ENCODE measurements at regions not wholly inside any gene's neighbourhood (a gene's known extent, or its start where the extent isn't known, plus 50 kb on each side); places are given as distances from the start of the nearest gene placed in this dataset.

DNA sequence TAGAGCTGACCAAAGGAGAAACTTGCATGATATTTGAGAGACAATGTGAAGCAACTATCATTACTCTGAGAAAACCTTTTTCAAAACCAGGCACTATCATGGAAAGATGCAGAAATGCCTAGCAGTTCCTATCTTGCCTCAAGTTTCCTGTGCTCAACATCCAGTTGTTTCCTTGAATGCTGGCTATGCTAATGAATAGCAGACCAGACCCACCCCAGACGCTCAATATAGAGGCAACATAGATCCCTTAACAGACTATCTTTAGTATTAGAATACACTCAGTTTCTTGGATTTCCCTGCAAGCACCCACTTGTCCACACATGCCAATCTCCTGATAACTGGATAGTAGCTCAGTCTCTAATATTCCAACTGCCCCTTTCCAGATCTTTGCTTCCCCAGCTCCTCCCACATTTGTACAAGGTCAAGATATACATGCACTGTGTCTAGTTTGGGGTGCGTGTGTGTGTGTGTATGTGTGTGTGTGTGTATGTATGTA is 93.3 kb upstream of the PCSK5 start:
- Histone ChIP-seq H3K4ac (ENCODE audit: low read depth, low read length) (no peak overlapping the region), H4K91ac (ENCODE audit: insufficient read depth, low read depth, low read length) (no peak overlapping the region), H3K79me1 (ENCODE audit: low read depth in 1 of 2, low read length in 2 of 2) (no peaks in the 10 kb centered on the region), H3K23ac (ENCODE audit: low read depth, low read length) (no peak overlapping the region), H3K9me3 (ENCODE audit: control insufficient read depth, insufficient read depth, low read length) (no peaks in the 10 kb centered on the region), H3K27me3 (ENCODE audit: control insufficient read depth, insufficient read depth, low read length) (no peaks in the 10 kb centered on the region), H2AFZ (replicated peaks; ENCODE audit: low read length, poor library complexity) (no peak overlapping the region), H4K20me1 (ENCODE audit: insufficient read depth, low read length) (no peaks in the 10 kb centered on the region), H2BK15ac (ENCODE audit: low read depth, low read length) (no peak overlapping the region), H3K4me3 (ENCODE audit: insufficient read depth, low read depth, low read length) (no peak overlapping the region), H2BK5ac (ENCODE audit: low read depth, low read length, poor library complexity, severe bottlenecking) (no peak overlapping the region), H3K14ac (replicated peaks; ENCODE audit: low read depth, low read length) (no peak overlapping the region), H3K9ac (ENCODE audit: low read depth, low read length) (no peak overlapping the region), H3K56ac (ENCODE audit: extremely low read depth, insufficient read depth, low read length) (no peak overlapping the region), H3K4me2 (ENCODE audit: low read depth, low read length) (no peak overlapping the region), H2AK9ac (replicated peaks; ENCODE audit: low read depth, low read length, poor library complexity) (no peak overlapping the region), H2BK120ac (ENCODE audit: low read depth, low read length) (no peak overlapping the region), H4K8ac (ENCODE audit: low read depth in 2 of 2, low read length in 2 of 2) (no peak overlapping the region), H3K9me1 (ENCODE audit: insufficient read depth, low read length) (no peaks in the 10 kb centered on the region), H4K5ac (ENCODE audit: low read depth, low read length) (no peak overlapping the region), H3K27ac (ENCODE audit: insufficient read depth, low read length) (no peak overlapping the region), H2BK20ac (ENCODE audit: low read depth, low read length) (no peak overlapping the region), H3K18ac (ENCODE audit: low read depth, low read length) (no peak overlapping the region), H2AK5ac (ENCODE audit: low read depth, low read length) (no peak overlapping the region), H3K4me1 (ENCODE audit: control insufficient read depth, insufficient read depth, low read length) (no peaks in the 10 kb centered on the region), H3K36me3 (ENCODE audit: control insufficient read depth, insufficient read depth, low read length) (no peaks in the 10 kb centered on the region)
- CTCF ChIA-PET, result no interaction called here
- 29% methylated on average over 1 of the region's 2 CpGs; no CpG with 5 or more reads in 1 of the 2 experiments for WGBS, 2 experiments (ENCODE audit: extremely low coverage in 2 of 2, insufficient read length in 1 of 2)
- POLR2A ChIA-PET (ENCODE audit: unreplicated experiment), result no interaction called here
- dilution Hi-C loops (cut with HindIII; ENCODE audit: low sequenced_read_pairs, unreplicated experiment) (no loop called here), in situ Hi-C loops (cut with MboI; ENCODE audit: low sequenced_read_pairs) (no loop called here), intact Hi-C loops (cut with micrococcal nuclease) (no loop called here)
- no peak for DNase-seq
- TF ChIP-seq CTCF (conservative IDR thresholded peaks at IDR 0.05; ENCODE audit: low read depth, low read length) (no peak), FOS (IDR thresholded peaks at IDR 0.05; ENCODE audit: low read depth, low read length) (no peak), RAD21 (IDR thresholded peaks at IDR 0.05; ENCODE audit: low read length) (no peak), NFE2L2 (IDR thresholded peaks at IDR 0.05; ENCODE audit: low read depth, low read length) (no peak), MAFK (IDR thresholded peaks at IDR 0.05; ENCODE audit: low read depth, low read length) (no peak), CEBPB (IDR thresholded peaks at IDR 0.05; ENCODE audit: low read depth, low read length) (no peak), CHD1 (IDR thresholded peaks at IDR 0.05; ENCODE audit: low read depth, low read length) (no peak), MAZ (IDR thresholded peaks at IDR 0.05; ENCODE audit: borderline replicate concordance, low read depth, low read length) (no peak), RFX5 (IDR thresholded peaks at IDR 0.05; ENCODE audit: low read depth, low read length) (no peak), MXI1 (IDR thresholded peaks at IDR 0.05; ENCODE audit: borderline replicate concordance, low read depth, low read length) (no peak), RCOR1 (IDR thresholded peaks at IDR 0.05; ENCODE audit: insufficient replicate concordance, low read length) (no peak), SMC3 (IDR thresholded peaks at IDR 0.05; ENCODE audit: low read depth, low read length) (no peak), BHLHE40 (IDR thresholded peaks at IDR 0.05; ENCODE audit: low read depth, low read length) (no peak), POLR2A (IDR thresholded peaks at IDR 0.05; ENCODE audit: low read depth, low read length) (no peak)
- TF ChIP-seq, protein P1, sequence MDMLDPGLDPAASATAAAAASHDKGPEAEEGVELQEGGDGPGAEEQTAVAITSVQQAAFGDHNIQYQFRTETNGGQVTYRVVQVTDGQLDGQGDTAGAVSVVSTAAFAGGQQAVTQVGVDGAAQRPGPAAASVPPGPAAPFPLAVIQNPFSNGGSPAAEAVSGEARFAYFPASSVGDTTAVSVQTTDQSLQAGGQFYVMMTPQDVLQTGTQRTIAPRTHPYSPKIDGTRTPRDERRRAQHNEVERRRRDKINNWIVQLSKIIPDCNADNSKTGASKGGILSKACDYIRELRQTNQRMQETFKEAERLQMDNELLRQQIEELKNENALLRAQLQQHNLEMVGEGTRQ (IDR thresholded peaks at IDR 0.05; ENCODE audit: low read depth, low read length), result no peak
- TF ChIP-seq, protein P2, sequence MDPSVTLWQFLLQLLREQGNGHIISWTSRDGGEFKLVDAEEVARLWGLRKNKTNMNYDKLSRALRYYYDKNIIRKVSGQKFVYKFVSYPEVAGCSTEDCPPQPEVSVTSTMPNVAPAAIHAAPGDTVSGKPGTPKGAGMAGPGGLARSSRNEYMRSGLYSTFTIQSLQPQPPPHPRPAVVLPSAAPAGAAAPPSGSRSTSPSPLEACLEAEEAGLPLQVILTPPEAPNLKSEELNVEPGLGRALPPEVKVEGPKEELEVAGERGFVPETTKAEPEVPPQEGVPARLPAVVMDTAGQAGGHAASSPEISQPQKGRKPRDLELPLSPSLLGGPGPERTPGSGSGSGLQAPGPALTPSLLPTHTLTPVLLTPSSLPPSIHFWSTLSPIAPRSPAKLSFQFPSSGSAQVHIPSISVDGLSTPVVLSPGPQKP (IDR thresholded peaks at IDR 0.05; ENCODE audit: borderline replicate concordance, low read depth, low read length), result no peak
- no peak for ATAC-seq (ENCODE audit: low read depth)
- BruUV-seq (replicated peaks), result no TSS peak
